Suprapubic skin (tissue), 4 donors: ENCODE measurements at regions not wholly inside any gene's neighbourhood (a gene's known extent, or its start where the extent isn't known, plus 50 kb on each side); places are given as distances from the start of the nearest gene placed in this dataset.

ENCODE experiments used
- DNase-seq, 2 donors: peaks; one replicate each; pipeline ENCODE4 v3.0.0-alpha.2; 2019; ENCODE audit warnings: low spot score in 2 of 2
- H3K27ac ChIP-seq: fragments of 200-600 bp; sonication (generic); one replicate; pipeline ENCODE4 v1.5.1; 2019
- H3K27me3 ChIP-seq: fragments of 200-600 bp; sonication (generic); one replicate; pipeline ENCODE4 v1.5.1; 2019
- H3K36me3 ChIP-seq: fragments of 200-600 bp; sonication (generic); one replicate; pipeline ENCODE4 v1.5.1; 2019
- H3K4me1 ChIP-seq: fragments of 200-600 bp; sonication (generic); one replicate; pipeline ENCODE4 v1.5.1; 2019
- H3K4me3 ChIP-seq: fragments of 200-600 bp; sonication (generic); one replicate; pipeline ENCODE4 v1.5.1; 2019; ENCODE audit warnings: mild to moderate bottlenecking
- H3K9me3 ChIP-seq: fragments of 200-600 bp; sonication (generic); one replicate; pipeline ENCODE4 v1.5.1; 2019
- EP300 ChIP-seq: sonication (generic); formaldehyde crosslinking; IDR thresholded peaks from one replicate; pipeline ENCODE4 v1.6.1; 2017; ENCODE audit warnings: antibody characterized with exemption
- POLR2A ChIP-seq, 2 donors: fragments of 450-650 bp; IDR thresholded peaks; one replicate each; pipeline ENCODE4 v1.6.1; 2017; ENCODE audit warnings: antibody characterized with exemption in 2 of 2, mild to moderate bottlenecking in 2 of 2, moderate library complexity in 2 of 2
- POLR2AphosphoS5 ChIP-seq, 3 donors: sonication (generic); formaldehyde crosslinking; IDR thresholded peaks; one replicate each; pipeline ENCODE4 v1.6.1; 2017; ENCODE audit warnings: antibody characterized with exemption in 3 of 3
- WGBS: methylation state at CpG from one replicate; pipeline ENCODE4 v1.1.5; 2018; 5-methylcytosine and 5-hydroxymethylcytosine counted together
- TF ChIP-seq, protein P1 (sequence below), 2 donors: fragments of 200-600 bp in 1 of 2; fragments of 450-650 bp in 1 of 2; sonication (generic) in 1 of 2; IDR thresholded peaks; one replicate each; pipeline ENCODE4 v1.5.1; 2016 to 2019; ENCODE audit warnings: antibody characterized with exemption in 2 of 2, mild to moderate bottlenecking in 1 of 2, moderate library complexity in 1 of 2

DNA sequence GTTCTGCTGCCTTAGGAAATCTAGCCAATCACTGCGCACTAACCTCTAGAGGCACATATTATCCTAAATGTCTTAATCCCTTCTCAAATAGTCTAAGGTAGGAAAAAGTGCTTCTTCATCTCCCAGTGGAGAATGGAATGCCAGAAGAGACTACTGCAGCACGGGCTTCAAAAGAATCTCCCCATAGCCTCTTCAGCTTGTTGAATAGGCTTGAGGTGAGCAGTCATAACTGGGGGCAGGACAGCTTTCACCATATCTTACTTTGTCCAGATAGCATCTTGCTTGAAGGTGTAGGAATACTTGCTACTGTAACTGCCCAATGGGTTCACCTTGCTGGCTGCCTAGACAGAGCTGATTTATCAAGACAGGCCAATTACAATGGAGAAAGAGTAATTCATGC lies 88.8 kb downstream of the MBL2 start:
- Histone ChIP-seq H3K4me3 (no peak overlapping the region), H3K36me3 (no peaks in the 10 kb centered on the region), H3K27ac (no peak overlapping the region), H3K27me3 (no peaks in the 10 kb centered on the region), H3K4me1 (no peaks in the 10 kb centered on the region), H3K9me3 (no peaks in the 10 kb centered on the region)
- DNase-seq, result no peak
- 70% methylated on average over 2 of the region's 2 CpGs for WGBS
- TF ChIP-seq, protein P1, sequence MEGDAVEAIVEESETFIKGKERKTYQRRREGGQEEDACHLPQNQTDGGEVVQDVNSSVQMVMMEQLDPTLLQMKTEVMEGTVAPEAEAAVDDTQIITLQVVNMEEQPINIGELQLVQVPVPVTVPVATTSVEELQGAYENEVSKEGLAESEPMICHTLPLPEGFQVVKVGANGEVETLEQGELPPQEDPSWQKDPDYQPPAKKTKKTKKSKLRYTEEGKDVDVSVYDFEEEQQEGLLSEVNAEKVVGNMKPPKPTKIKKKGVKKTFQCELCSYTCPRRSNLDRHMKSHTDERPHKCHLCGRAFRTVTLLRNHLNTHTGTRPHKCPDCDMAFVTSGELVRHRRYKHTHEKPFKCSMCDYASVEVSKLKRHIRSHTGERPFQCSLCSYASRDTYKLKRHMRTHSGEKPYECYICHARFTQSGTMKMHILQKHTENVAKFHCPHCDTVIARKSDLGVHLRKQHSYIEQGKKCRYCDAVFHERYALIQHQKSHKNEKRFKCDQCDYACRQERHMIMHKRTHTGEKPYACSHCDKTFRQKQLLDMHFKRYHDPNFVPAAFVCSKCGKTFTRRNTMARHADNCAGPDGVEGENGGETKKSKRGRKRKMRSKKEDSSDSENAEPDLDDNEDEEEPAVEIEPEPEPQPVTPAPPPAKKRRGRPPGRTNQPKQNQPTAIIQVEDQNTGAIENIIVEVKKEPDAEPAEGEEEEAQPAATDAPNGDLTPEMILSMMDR (IDR thresholded peaks at IDR 0.05), result no peak
- no peak for TF ChIP-seq EP300
- TF ChIP-seq POLR2A (IDR thresholded peaks at IDR 0.05), result no peak
- TF ChIP-seq POLR2AphosphoS5 (IDR thresholded peaks at IDR 0.05), result no peak

DNA sequence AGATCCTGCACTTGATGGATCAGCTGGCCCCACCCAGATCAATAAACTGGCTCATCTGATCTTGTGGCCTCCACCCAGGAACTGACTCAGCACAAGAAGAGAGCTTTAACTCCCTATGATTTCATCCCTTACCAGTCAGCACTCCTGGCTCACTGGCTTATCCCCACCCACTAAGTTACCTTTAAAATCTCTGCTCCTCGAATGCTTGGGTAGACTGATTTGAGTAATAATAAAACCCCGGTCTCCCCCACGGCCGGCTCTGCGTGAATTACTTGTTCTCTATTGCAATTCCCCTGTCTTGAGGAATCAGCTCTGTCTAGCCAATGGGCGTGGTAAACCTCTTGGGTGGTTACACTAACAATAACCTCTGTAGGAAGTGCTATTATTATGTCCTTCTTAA lies 83.7 kb downstream of the MBL2 start:
- DNase-seq, result no peak
- no peaks in the 10 kb centered on the region for H3K4me1 ChIP-seq
- H3K9me3 ChIP-seq, result no peaks in the 10 kb centered on the region
- no peak overlapping the region for H3K4me3 ChIP-seq
- TF ChIP-seq EP300, result no peak
- H3K36me3 ChIP-seq, result no peaks in the 10 kb centered on the region
- no peaks in the 10 kb centered on the region for H3K27me3 ChIP-seq
- WGBS, result 77% methylated on average over 6 of the region's 6 CpGs
- no peak overlapping the region for H3K27ac ChIP-seq

- no peak for DNase-seq
- TF ChIP-seq EP300, result no peak
- TF ChIP-seq, protein P1 (IDR thresholded peaks at IDR 0.05), result no peak
- TF ChIP-seq POLR2A (IDR thresholded peaks at IDR 0.05), result no peak
- no peak for TF ChIP-seq POLR2AphosphoS5 (IDR thresholded peaks at IDR 0.05)
- Histone ChIP-seq H3K4me1 (no peaks in the 10 kb centered on the region), H3K27me3 (no peaks in the 10 kb centered on the region), H3K4me3 (no peak overlapping the region), H3K27ac (no peak overlapping the region), H3K36me3 (no peaks in the 10 kb centered on the region), H3K9me3 (no peaks in the 10 kb centered on the region)
- WGBS, result 94% methylated on average over 6 of the region's 6 CpGs
Observed at GRCh38 chr10:52696232-52696631, 76.4 kb downstream of the MBL2 start.

DNA sequence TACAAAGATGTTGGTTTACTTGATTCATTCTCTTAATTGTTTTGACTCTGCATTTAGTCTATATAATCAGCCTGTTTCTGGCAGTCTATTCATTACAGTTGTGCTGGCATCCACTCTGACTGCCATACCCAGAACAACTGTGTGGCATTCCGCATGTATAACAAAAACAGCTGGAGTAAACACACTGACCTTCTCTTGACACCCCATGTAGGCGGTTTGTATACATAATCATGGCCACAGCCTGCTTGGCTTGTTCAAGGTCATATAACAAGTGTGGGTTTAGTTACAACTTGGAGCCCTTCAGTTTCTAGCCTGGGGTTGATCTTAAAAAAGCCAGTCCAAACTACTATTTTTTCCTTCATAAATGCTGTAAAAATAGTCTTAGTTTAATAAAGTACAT lies 70.9 kb downstream of the MBL2 start:
- TF ChIP-seq EP300 (no peak), POLR2AphosphoS5 (IDR thresholded peaks at IDR 0.05) (no peak), POLR2A (IDR thresholded peaks at IDR 0.05) (no peak)
- TF ChIP-seq, protein P1 (IDR thresholded peaks at IDR 0.05), result no peak
- no peaks in the 10 kb centered on the region for H3K27me3 ChIP-seq
- H3K9me3 ChIP-seq, result no peaks in the 10 kb centered on the region
- no peaks in the 10 kb centered on the region for H3K36me3 ChIP-seq
- WGBS, result 43% methylated on average over 2 of the region's 2 CpGs
- no peaks in the 10 kb centered on the region for H3K4me1 ChIP-seq
- no peak overlapping the region for H3K27ac ChIP-seq
- no peak overlapping the region for H3K4me3 ChIP-seq
- DNase-seq, result no peak

DNA sequence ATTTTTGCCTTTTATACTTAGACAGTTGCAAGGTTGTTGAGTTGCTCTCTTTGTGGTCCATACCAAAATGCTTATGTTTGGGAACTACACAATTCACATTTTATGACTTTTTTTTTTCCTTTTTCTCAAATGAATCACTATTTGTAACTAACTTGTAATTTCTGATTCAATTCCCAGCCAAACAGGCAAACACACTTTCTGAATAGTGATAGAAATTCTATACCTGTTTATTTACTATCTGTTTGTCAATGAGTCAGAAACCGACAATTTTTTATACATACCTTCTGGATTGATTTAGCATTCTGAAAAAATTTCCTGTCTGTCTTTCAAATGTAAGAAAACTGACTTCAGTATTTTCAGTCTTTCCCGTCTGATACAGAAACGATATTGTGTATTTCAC lies 69.1 kb downstream of the MBL2 start:
- no peaks in the 10 kb centered on the region for H3K27me3 ChIP-seq
- TF ChIP-seq POLR2A (IDR thresholded peaks at IDR 0.05), result no peak
- TF ChIP-seq EP300, result no peak
- TF ChIP-seq, protein P1 (IDR thresholded peaks at IDR 0.05), result no peak
- TF ChIP-seq POLR2AphosphoS5 (IDR thresholded peaks at IDR 0.05), result no peak
- no peaks in the 10 kb centered on the region for H3K36me3 ChIP-seq
- DNase-seq, result no peak
- H3K9me3 ChIP-seq, result no peaks in the 10 kb centered on the region
- H3K4me1 ChIP-seq, result no peaks in the 10 kb centered on the region
- no peak overlapping the region for H3K4me3 ChIP-seq
- H3K27ac ChIP-seq, result no peak overlapping the region
- WGBS, result 50% methylated on average over 3 of the region's 3 CpGs

DNA sequence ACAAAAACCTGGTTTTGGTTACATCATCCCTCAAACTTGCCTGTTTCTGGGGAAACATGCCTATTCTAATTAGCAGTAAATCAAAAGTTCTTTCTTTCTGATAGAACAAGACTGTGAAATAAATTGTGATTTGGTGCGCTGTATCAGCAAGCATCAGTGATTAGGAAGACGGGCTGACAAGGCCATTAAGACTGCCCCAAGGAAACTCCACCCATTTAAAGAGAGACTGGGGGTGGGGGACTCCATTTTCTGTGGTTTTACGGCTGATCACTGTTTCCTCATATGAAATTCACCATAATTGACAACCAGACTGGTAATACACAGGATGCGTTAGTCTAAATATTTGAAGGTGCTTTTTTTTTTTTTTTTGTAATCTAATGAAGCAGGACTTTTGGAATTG lies 68.7 kb downstream of the MBL2 start:
- Histone ChIP-seq H3K36me3 (no peaks in the 10 kb centered on the region), H3K4me1 (no peaks in the 10 kb centered on the region), H3K9me3 (no peaks in the 10 kb centered on the region), H3K27ac (no peak overlapping the region), H3K27me3 (no peaks in the 10 kb centered on the region), H3K4me3 (no peak overlapping the region)
- WGBS, result 39% methylated on average over 4 of the region's 4 CpGs
- TF ChIP-seq POLR2AphosphoS5 (IDR thresholded peaks at IDR 0.05) (no peak), POLR2A (IDR thresholded peaks at IDR 0.05) (no peak), EP300 (no peak)
- TF ChIP-seq, protein P1 (IDR thresholded peaks at IDR 0.05), result no peak
- DNase-seq, result no peak
